HG03045 (cell line): ENCODE measurements at regions not wholly inside any gene's neighbourhood (a gene's known extent, or its start where the extent isn't known, plus 50 kb on each side); places are given as distances from the start of the nearest gene placed in this dataset.
"Not testable (repeated sequence)": the region's sequence is repeated elsewhere in the genome, so short reads cannot be mapped to it uniquely, and the experiment has no call there.

ENCODE experiments used
- ATAC-seq: cut with Tn5 transposase; IDR thresholded peaks from one replicate; pipeline ENCODE4 v1.9.1; 2021; ENCODE audit warnings: mild to moderate bottlenecking, moderate library complexity; ENCODE audit not compliant: unreplicated experiment

DNA sequence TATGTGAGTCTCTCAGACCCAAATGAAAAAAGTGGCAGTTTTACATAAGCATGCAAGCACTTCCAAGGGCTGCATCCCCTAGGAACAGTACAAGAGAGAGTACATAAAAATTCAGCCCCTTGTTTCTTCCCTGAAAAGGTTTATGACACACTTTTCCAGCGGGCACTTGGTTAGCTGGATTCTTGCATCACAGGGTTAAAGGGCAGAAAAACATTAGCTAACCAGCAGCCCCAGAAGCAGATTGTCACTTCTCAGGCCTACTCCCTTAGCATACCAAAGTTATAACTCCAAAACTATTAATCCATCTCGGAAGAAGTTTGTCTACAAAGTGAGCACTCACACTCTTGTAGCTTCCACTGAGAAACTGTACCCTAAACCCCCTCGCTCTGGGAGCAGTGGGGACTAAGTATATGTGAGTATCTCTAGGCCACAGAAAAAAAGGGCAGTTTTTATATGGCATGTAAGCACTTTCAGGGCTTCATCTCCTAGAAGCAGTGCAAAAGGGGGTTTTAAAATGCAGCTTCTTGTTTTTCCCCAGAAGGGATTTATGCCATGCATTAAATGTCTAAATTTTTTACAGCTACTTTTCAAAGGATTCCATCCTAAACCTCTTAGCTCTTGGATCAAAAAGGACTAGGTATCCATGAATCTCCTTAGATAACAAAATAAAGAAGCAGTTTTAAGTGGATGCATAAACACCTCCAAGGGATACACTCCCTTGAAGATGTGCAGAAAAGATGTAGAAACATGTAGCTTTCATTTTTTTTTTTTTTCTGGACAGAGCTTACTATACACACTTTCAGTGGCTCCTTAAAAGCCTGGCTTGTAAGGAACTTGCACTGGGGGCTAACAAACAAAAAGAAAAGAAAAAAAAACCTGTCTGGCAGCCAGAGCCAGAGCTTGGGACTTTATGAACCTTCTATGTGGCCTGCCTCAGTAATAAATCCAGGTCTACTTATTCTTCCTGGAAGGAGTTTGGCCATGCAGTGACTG, 956.7 kb downstream of the CCSER2 start:
- no peak for ATAC-seq

GRCh38 chr10:85293483-85293882, 965.1 kb downstream of the CCSER2 start:
- no peak for ATAC-seq

DNA sequence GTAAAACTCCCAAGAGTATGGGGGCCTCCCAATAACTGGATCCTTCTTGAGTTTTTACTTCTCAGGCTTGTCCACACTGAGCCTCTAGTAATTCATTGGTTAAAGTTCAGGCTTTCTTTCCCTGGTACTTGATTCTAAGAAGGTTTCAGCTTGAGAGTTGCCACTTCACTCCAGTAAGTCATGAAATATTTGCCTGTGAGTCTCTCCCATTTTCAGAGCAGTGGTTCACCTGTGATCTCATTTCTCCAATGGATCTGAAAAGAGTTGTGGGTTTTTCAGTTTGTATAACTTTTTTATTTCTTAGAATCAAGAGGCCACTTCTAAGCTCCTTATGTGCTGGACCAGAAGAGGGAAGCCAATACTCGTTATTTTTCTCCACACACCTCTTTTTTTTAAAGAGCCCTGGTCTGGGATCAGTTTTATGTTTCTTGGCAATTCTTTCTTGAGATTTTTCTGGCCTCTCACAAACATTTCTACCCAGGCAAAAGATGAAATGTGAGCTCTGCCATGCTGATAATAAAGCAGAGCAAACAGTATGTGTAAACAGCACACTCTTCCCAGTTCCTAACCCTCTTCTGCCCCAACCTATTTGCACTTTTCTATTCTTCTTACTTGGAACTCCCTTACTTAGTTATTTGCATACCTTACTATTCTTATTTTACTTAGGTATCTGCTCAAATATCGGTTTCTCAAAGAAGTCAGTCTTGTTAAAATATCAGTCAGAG, 983.4 kb downstream of the CCSER2 start:
- ATAC-seq: no peak

DNA sequence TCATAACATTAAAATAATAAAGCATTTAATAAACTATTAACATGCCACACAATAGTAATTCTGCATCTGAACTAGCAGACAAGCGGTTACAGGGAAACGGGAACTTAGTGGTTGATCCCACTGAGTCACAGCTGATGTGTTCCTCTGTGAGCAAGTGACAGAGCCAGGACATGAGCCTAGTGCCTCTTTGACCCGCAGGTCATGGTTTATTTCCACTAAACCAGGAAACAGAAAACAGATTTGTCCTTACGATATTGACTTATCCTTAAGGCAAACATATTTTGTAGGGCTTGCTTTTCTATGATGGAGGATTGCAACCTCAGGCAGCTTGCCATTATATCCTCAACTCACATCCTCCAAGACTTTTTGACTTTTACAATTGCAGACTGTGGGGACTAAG, 987.3 kb downstream of the CCSER2 start:
- ATAC-seq: no peak

GRCh38 chr10:85316276-85316675, 987.9 kb downstream of the CCSER2 start:
- ATAC-seq: no peak

DNA sequence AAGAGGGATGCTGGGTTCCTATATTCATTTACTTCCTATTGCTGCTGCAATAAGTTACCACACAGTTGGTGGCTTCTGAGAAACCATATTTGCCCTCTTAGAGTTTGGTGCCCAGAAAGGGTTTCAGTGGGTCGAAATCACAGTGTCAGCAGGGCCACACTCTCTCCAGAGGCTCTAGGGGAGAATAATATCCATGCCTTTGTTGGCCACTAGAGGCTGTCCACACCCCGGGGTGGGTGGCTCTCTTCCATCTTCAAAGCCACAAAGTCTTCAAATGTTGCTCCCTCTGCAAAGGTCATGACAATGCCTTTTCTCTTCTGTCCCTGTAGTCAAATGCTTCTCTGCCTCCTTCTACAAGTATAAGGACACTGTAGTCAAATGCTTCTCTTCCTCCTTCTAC, 989.4 kb downstream of the CCSER2 start:
- ATAC-seq: no peak

- ATAC-seq: no peak
Measured at GRCh38 chr10:85318809-85319807, 990.7 kb downstream of the CCSER2 start.

DNA sequence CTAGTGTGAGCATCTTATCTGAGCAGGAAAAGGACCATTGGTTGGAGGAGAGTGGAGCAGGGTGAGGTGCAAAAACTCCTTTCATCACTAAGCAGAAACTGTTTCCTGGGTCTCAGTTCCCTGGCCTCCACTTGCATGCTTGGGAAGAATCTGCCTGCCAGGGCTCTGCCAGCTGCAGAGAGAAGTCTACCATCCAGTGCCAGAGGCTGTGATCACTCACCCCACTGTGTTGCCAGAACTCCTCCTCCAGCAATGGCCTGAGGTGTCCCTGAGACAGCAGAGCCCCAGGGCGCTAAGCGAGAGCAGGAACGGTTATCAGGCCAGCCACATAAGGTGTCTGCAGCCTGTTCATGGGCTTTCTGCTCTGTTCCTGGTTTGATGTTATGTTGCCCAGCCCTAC, 991.4 kb downstream of the CCSER2 start:
- ATAC-seq: no peak

DNA sequence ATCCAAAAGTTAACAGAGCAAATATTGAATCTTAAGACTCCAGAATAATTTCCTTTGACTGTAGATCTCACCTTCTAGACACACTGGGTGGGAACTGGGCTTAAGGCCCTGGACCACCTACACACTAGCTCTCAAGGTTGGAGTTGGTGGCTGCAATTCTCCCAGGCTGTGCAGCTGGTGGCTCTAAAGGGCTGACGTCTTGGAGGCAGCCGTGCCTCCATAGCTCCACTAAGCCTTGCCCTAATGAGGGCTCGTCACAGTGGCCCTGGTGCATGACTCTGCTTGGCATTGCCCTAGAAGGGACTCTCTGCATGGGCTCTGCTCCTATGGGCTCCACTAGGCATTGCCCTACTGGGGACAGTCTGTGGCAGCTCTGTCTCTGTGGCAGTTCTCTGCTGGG, 1005.2 kb downstream of the CCSER2 start:
- ATAC-seq: no peak

- ATAC-seq: no peak
Measured at GRCh38 chr10:85362401-85362800, 1004.2 kb downstream of the GRID1 start.

DNA sequence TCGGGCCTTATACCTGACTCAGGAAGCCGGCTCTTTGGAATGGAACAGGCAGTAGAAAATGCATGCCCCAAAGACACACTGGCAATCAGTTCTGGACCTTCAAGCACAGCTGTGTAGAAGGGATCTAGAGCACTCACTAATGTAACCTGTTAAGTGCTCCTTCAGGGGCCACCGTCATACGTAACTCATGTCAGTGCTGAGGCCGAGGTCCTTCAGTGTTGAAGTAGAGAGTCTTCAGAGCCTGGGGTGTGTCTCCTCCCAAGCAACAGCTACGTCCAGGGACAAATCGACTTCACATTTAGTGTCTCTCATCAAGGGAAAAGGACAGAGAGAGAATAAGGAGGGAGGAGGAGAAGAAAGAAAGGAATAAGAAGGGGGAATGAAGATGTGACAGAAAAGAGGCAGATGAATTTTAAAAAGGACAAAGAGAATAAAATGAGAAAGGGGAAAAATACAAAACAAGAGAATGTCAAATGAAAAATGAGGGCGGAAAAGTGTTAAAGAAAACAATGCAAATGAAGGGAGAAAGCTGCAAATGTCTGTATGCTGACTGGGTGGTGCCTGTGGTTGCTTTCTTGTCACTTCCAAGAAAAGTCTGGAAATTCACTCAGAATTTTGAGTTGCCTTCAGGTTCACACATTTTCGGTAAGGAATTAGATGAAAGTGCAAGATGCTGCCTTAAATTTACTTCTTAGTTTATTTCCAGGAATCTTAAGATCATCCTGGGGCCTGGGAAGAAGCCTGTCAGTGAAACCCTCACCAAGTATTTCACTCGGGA, 989.4 kb downstream of the GRID1 start:
- no peak for ATAC-seq

- ATAC-seq: no peak
Measured at GRCh38 chr10:85379338-85379737, 987.3 kb downstream of the GRID1 start.

GRCh38 chr10:85400981-85401695, 965.5 kb downstream of the GRID1 start:
- ATAC-seq: no peak

GRCh38 chr10:85402541-85402940, 964.1 kb downstream of the GRID1 start:
- no peak for ATAC-seq

GRCh38 chr10:85407088-85407487, 959.5 kb downstream of the GRID1 start:
- ATAC-seq: no peak

DNA sequence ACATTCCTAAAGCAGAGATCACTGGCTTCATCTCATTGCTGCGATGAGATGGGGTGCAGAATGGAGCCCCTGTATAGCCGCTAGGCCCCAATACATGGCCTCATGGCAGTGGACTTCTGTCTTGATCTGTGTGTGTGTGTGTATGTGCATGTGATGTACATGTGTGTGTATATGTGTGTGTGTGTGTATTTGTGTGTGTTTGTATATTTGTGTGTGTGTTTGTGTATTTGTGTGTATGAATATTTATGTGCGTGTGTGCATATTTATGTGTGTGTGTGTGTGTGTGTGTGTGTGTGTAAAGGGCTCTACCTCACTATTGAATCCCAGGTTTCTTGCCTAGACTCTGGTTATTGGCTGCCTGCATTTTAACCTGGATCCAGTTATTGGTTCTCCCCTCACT, 958.2 kb downstream of the GRID1 start:
- no peak for ATAC-seq

- not testable (repeated sequence) for ATAC-seq
Measured at GRCh38 chr10:85410586-85410985, 956.0 kb downstream of the GRID1 start.

GRCh38 chr10:85413570-85413969, 953.0 kb downstream of the GRID1 start:
- ATAC-seq: no peak

- no peak for ATAC-seq
Measured at GRCh38 chr10:85420501-85421191, 945.9 kb downstream of the GRID1 start.
